ENCODE measurements at regions not wholly inside any gene's neighbourhood (a gene's known extent, or its start where the extent isn't known, plus 50 kb on each side); places are given as distances from the start of the nearest gene placed in this dataset.

- Mint-ChIP-seq H3K27me3 (ENCODE audit: low read depth) (no peaks in the 10 kb centered on the region), H3K9me3 (peaks cover 63 to 68% of the 10 kb centered on the region in 2 experiments), H3K27ac (no peak overlapping the region), H3K4me3 (no peak overlapping the region), H3K36me3 (ENCODE audit: insufficient read depth in 1 of 3, low read depth in 3 of 3) (peaks cover 2 to 5% (median 3%) of the 10 kb centered on the region in 3 experiments; a peak in 5 of 7 replicates), H3K4me1 (0 out of 4 replicates have a peak, but pooled peaks cover 0 to 4% of the 10 kb centered on the region in 2 experiments)
- no peaks in the 10 kb centered on the region for H3K9me3 ChIP-seq (ENCODE audit: control insufficient read depth, low read depth, low read length)
- TF ChIP-seq CTCF (conservative IDR thresholded peaks at IDR 0.05) = no peak
- no peak overlapping the region for H3K4ac ChIP-seq (ENCODE audit: low read depth, low read length)
- H3K27ac ChIP-seq (ENCODE audit: insufficient read length, low read depth, low read length) = no peak overlapping the region
- H3K27me3 ChIP-seq (ENCODE audit: insufficient read depth, low read length) = no peaks in the 10 kb centered on the region
- H3K56ac ChIP-seq (ENCODE audit: insufficient read length, low read depth, low read length) = no peak overlapping the region
- no peaks in the 10 kb centered on the region for H4K20me1 ChIP-seq (ENCODE audit: control insufficient read depth, insufficient read depth, insufficient read length)
- H3K18ac ChIP-seq (ENCODE audit: insufficient read length, low read depth, low read length) = no peak overlapping the region
- no peak overlapping the region for H3K9ac ChIP-seq (ENCODE audit: extremely low read depth, insufficient read length, low read length)
- no peak for DNase-seq
- H2AFZ ChIP-seq (ENCODE audit: low read length) = no peak overlapping the region
- H3K23me2 ChIP-seq (ENCODE audit: insufficient read length, low read depth, low read length, poor library complexity, severe bottlenecking) = no peaks in the 10 kb centered on the region
- no peak overlapping the region for H2AK5ac ChIP-seq (ENCODE audit: insufficient read length, low read length)
- no peak overlapping the region for H2BK20ac ChIP-seq (ENCODE audit: low read depth, low read length, poor library complexity, severe bottlenecking)
- H4K8ac ChIP-seq (replicated peaks; ENCODE audit: insufficient read length, low read depth, low read length) = no peak overlapping the region
- no peak overlapping the region for H3K23ac ChIP-seq (ENCODE audit: insufficient read length, low read depth, low read length)
- H3K4me1 ChIP-seq (ENCODE audit: insufficient read depth, low read length) = no peaks in the 10 kb centered on the region
- WGBS (ENCODE audit: extremely low coverage, insufficient read length, low lambda C conversion rate) = no CpG with 5 or more reads among the region's 2 CpGs
- no peak overlapping the region for H3K14ac ChIP-seq (ENCODE audit: insufficient read depth, low read length)
- H3T11ph ChIP-seq (ENCODE audit: low read length) = no peak overlapping the region
- no peaks in the 10 kb centered on the region for H3K79me2 ChIP-seq (ENCODE audit: insufficient read depth, low read length)
- H2BK5ac ChIP-seq (ENCODE audit: insufficient read length, low read length) = no peak overlapping the region
- H3K4me2 ChIP-seq (ENCODE audit: insufficient read depth, insufficient read length, low read length) = no peak overlapping the region
- H2BK120ac ChIP-seq (ENCODE audit: low read depth, low read length, poor library complexity, severe bottlenecking) = no peak overlapping the region
- H3K79me1 ChIP-seq (ENCODE audit: insufficient read depth, low read depth, low read length, poor library complexity, severe bottlenecking) = no peaks in the 10 kb centered on the region
- no peak overlapping the region for H2BK15ac ChIP-seq (ENCODE audit: low read depth, low read length)
- H4K5ac ChIP-seq (ENCODE audit: insufficient read length, low read depth, low read length) = no peak overlapping the region
- H4K91ac ChIP-seq (ENCODE audit: insufficient read length, low read depth, low read length) = no peak overlapping the region
- H2BK12ac ChIP-seq (ENCODE audit: insufficient read length, low read depth, low read length) = no peak overlapping the region
These were observed 360.5 kb downstream of the ZNF674 start for GRCh38 chrX:46184749-46185148.
